Ovary (tissue), 7 donors: ENCODE measurements at regions not wholly inside any gene's neighbourhood (a gene's known extent, or its start where the extent isn't known, plus 50 kb on each side); places are given as distances from the start of the nearest gene placed in this dataset.

ENCODE experiments used
- DNase-seq, 5 donors: peaks; one replicate each; pipeline ENCODE4 v3.0.0-alpha.2; 2019 to 2020
- H3K27ac ChIP-seq, 2 donors: fragments of 200-600 bp; one replicate each; pipeline versions ENCODE4 v1.5.1 to v1.8.0; 2019 to 2022
- H3K27me3 ChIP-seq: fragments of 200-600 bp; one replicate; pipeline ENCODE4 v1.8.0; 2022
- H3K36me3 ChIP-seq: fragments of 200-600 bp; sonication (generic); one replicate; pipeline ENCODE4 v1.5.1; 2019
- H3K4me1 ChIP-seq: one replicate; pipeline ENCODE4 v1.8.1; 2013; ENCODE audit warnings: mild to moderate bottlenecking, moderate library complexity; ENCODE audit not compliant: insufficient read depth
- H3K4me3 ChIP-seq: fragments of 200-600 bp; sonication (generic); one replicate; pipeline ENCODE4 v1.5.1; 2017
- H3K9me3 ChIP-seq, 2 donors: fragments of 200-600 bp in 1 of 2; sonication (generic) in 1 of 2; one replicate each; pipeline versions ENCODE4 v1.5.1 to v1.8.1; 2013 to 2019; ENCODE audit warnings: mild to moderate bottlenecking in 1 of 2, moderate library complexity in 1 of 2
- EP300 ChIP-seq: sonication (generic); formaldehyde crosslinking; IDR thresholded peaks from one replicate; pipeline ENCODE4 v1.6.1; 2017; ENCODE audit warnings: antibody characterized with exemption
- POLR2A ChIP-seq: fragments of 450-650 bp; IDR thresholded peaks from one replicate; pipeline ENCODE4 v1.6.1; 2017; ENCODE audit warnings: antibody characterized with exemption, mild to moderate bottlenecking, moderate library complexity
- WGBS, 3 donors: extraction: QIAGEN DNeasy Blood & Tissue Kit in 1 of 3; methylation state at CpG; one replicate each; pipeline versions ENCODE4 v1.1.5 to v1.1.7; 2013 to 2017; 5-methylcytosine and 5-hydroxymethylcytosine counted together
- intact Hi-C, 4 donors: fragments of 100-400 bp; cut with DNase I; formaldehyde crosslinking; loops; one replicate each; pipeline versions ENCODE4 v1.11.0 to v1.15.1; 2022 to 2023
- TF ChIP-seq, protein P1 (sequence below), 3 donors: fragments of 450-650 bp in 2 of 3; fragments of 200-600 bp in 1 of 3; IDR thresholded peaks; one replicate each; pipeline versions ENCODE4 v1.5.1 to v1.8.0; 2016 to 2022; ENCODE audit warnings: antibody characterized with exemption in 3 of 3, mild to moderate bottlenecking in 1 of 3
- donor health status: DM: no; HTN: no; CAD: no; lungs with moderate emphysema.
- donor health status: DM: no; HTN: no; CAD: no.
- donor health status: Bipolar disorder and iron deficiency.
- donor health status: DM: no; HTN: no; CAD: no.
- donor health status: DM: yes; HTN: yes; CAD: no.

DNA sequence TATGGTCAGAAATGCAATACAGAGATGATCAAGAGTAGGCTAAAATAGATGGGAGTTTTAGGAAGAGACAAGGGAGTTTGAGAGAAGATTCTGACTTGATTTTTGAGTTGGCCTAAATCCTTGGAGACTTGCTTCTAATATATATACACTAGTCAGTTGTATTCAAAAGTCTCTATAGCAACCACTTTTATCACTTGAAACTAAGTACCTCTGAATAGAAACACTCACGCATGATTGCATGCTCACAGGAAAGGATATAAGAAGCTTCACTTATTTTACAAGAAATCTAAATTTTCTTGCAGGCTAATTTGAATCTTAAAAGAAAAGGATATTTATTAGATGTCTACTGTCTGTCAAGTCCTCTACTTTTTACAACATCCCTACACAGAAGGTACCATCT is 316.8 kb downstream of the SNAPC1 start:
- no peak overlapping the region for H3K4me3 ChIP-seq
- no peaks in the 10 kb centered on the region for H3K27me3 ChIP-seq
- intact Hi-C loops: no loop called here
- H3K9me3 ChIP-seq: no peaks in the 10 kb centered on the region
- TF ChIP-seq EP300 (no peak), POLR2A (no peak)
- TF ChIP-seq, protein P1, sequence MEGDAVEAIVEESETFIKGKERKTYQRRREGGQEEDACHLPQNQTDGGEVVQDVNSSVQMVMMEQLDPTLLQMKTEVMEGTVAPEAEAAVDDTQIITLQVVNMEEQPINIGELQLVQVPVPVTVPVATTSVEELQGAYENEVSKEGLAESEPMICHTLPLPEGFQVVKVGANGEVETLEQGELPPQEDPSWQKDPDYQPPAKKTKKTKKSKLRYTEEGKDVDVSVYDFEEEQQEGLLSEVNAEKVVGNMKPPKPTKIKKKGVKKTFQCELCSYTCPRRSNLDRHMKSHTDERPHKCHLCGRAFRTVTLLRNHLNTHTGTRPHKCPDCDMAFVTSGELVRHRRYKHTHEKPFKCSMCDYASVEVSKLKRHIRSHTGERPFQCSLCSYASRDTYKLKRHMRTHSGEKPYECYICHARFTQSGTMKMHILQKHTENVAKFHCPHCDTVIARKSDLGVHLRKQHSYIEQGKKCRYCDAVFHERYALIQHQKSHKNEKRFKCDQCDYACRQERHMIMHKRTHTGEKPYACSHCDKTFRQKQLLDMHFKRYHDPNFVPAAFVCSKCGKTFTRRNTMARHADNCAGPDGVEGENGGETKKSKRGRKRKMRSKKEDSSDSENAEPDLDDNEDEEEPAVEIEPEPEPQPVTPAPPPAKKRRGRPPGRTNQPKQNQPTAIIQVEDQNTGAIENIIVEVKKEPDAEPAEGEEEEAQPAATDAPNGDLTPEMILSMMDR (IDR thresholded peaks at IDR 0.05): no peak
- H3K27ac ChIP-seq: no peak overlapping the region
- DNase-seq: no peak
- no peaks in the 10 kb centered on the region for H3K4me1 ChIP-seq
- no peaks in the 10 kb centered on the region for H3K36me3 ChIP-seq
- WGBS, 3 donors: 67 to 79% (median 73%) methylated on average over 1 of the region's 1 CpG

DNA sequence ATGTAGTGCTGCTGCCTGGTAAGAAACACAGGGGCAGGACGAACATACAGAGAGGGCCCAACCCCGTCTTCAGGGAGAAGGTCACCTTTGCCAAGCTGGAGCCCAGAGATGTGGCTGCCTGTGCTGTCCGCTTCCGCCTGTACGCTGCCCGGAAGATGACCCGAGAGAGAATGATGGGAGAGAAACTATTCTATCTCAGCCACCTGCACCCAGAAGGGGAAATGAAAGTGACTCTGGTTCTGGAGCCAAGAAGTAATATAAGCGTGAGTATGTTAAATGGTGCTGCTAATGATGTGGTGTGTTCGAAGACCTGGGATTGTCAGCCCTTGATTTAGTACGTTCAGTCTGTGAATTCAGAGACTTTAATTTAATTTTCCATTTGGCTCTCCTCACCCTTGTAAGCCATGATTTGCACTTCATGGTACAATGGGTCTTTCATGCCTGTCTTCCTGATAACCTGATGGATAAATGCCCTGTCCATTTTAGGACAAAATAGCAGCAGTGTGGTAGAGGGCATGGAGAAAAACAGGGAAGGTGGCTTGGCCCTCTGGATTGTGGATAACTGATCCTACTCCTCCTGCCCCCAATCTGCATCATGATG is 318.9 kb downstream of the SNAPC1 start:
- 80 to 89% (median 88%) methylated on average over 10 of the region's 10 CpGs for WGBS, 3 donors
- H3K4me1 ChIP-seq: no peaks in the 10 kb centered on the region
- H3K36me3 ChIP-seq: no peaks in the 10 kb centered on the region
- intact Hi-C loops: no loop called here
- no peak overlapping the region for H3K4me3 ChIP-seq
- H3K9me3 ChIP-seq: no peaks in the 10 kb centered on the region
- H3K27ac ChIP-seq: no peak overlapping the region
- no peaks in the 10 kb centered on the region for H3K27me3 ChIP-seq
- TF ChIP-seq, protein P1 (IDR thresholded peaks at IDR 0.05): no peak
- no peak for TF ChIP-seq POLR2A
- TF ChIP-seq EP300: no peak
- no peak for DNase-seq

DNA sequence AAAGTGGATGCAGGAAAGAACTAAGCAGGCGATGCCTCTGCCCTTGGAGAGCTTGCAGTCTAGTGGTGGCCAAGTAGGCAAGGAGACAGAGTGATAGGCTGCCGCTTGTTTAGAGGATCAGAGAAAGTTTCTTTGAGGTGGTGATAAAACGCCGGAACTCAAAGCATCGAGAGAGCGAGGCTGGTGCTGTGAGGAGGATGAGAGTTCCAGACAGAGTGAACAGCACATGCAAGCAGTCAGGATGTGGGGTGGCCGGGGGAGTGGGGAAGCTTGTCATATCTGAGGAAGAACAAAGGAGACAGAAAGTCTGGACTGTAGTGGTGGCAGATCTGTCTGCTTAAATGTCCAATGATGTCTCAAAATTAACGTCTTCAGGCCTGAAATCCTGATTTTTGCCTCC is 319.7 kb downstream of the SNAPC1 start:
- H3K27ac ChIP-seq: no peak overlapping the region
- intact Hi-C loops: no loop called here
- no peaks in the 10 kb centered on the region for H3K9me3 ChIP-seq
- no peaks in the 10 kb centered on the region for H3K27me3 ChIP-seq
- no peak overlapping the region for H3K4me3 ChIP-seq
- no peak for DNase-seq
- H3K4me1 ChIP-seq: no peaks in the 10 kb centered on the region
- no peaks in the 10 kb centered on the region for H3K36me3 ChIP-seq
- TF ChIP-seq POLR2A: no peak
- no peak for TF ChIP-seq EP300
- TF ChIP-seq, protein P1 (IDR thresholded peaks at IDR 0.05): no peak
- WGBS, 3 donors: 40 to 58% (median 52%) methylated on average over 8 of the region's 8 CpGs

DNA sequence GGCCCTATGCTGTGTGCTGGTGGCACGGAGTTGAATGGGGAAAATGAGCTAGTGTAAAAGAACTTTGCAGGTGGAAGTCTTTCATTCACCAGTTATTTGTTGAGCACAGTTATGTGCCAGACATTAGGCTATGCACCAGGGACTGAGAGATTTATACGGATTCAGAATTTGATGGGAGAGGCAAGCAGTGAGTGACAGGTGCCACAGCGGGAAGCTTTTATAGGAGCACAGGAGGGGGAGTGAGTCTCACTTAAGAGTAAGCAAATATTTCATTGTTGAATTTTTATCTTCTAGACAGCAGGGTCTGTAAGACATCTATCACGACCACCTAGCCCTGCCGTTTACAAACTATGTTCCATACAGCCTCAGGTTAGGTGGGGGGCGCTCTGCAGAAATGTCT is 320.6 kb downstream of the SNAPC1 start:
- no peak for DNase-seq
- Histone ChIP-seq H3K4me3 (no peak overlapping the region), H3K36me3 (no peaks in the 10 kb centered on the region), H3K4me1 (no peaks in the 10 kb centered on the region), H3K27ac (no peak overlapping the region), H3K27me3 (no peaks in the 10 kb centered on the region), H3K9me3 (no peaks in the 10 kb centered on the region)
- intact Hi-C loops: no loop called here
- WGBS, 3 donors: 63 to 71% (median 69%) methylated on average over 6 of the region's 6 CpGs
- TF ChIP-seq POLR2A (no peak), EP300 (no peak)
- TF ChIP-seq, protein P1 (IDR thresholded peaks at IDR 0.05): no peak
